ENCODE measurements at regions not wholly inside any gene's neighbourhood (a gene's known extent, or its start where the extent isn't known, plus 50 kb on each side); places are given as distances from the start of the nearest gene placed in this dataset.

- ChIA-PET CTCF (no interaction called here), POLR2A (no interaction called here)
- no peaks in the 10 kb centered on the region for H4K20me1 ChIP-seq (ENCODE audit: control insufficient read depth, insufficient read depth, low read length, poor library complexity, severe bottlenecking)
- Mint-ChIP-seq H3K4me3 (no peak overlapping the region), H3K27me3 (peaks cover 27% of the 10 kb centered on the region), H3K9me3 (ENCODE audit: insufficient read depth) (no peaks in the 10 kb centered on the region), H3K27ac (no peak overlapping the region), H3K4me1 (no peaks in the 10 kb centered on the region)
- 100% methylated on average over 1 of the region's 2 CpGs for WGBS (ENCODE audit: insufficient coverage)
- no peak overlapping the region for H3K4me3 ChIP-seq (ENCODE audit: control extremely low read depth in 1 of 5, extremely low read depth in 1 of 5, insufficient read depth in 1 of 5, low read depth in 2 of 5, low read length in 4 of 5)
- no peaks in the 10 kb centered on the region for H3K79me2 ChIP-seq (ENCODE audit: control insufficient read depth, insufficient read depth, low read length)
- intact Hi-C loops (cut with micrococcal nuclease), result no loop called here
- peaks cover 0 to 13% (median 0%) of the 10 kb centered on the region in 3 donors for H3K9me3 ChIP-seq (ENCODE audit: control extremely low read depth in 1 of 3, control insufficient read depth in 2 of 3, insufficient read depth in 1 of 3, low read length in 2 of 3)
- H3K9ac ChIP-seq (ENCODE audit: low read length), result no peak overlapping the region
- H3K27me3 ChIP-seq (replicated peaks in 1 of 4; ENCODE audit: control extremely low read depth in 1 of 4, control insufficient read depth in 3 of 4, insufficient read depth in 4 of 4, low read length in 3 of 4), result peaks cover 0 to 3% (median 0%) of the 10 kb centered on the region in 4 experiments
- ATAC-seq (ENCODE audit: low read depth), result no peak
- H3K27ac ChIP-seq (ENCODE audit: low read length in 2 of 2), result no peak overlapping the region
- H3K36me3 ChIP-seq (replicated peaks in 1 of 2; ENCODE audit: control extremely low read depth in 1 of 2, control insufficient read depth in 1 of 2, extremely low read depth in 1 of 2, insufficient read depth in 2 of 2, low read length in 1 of 2), result no peaks in the 10 kb centered on the region
- DNase-seq, result no peak
- TF ChIP-seq EZH2 (IDR thresholded peaks at IDR 0.05; ENCODE audit: borderline replicate concordance, insufficient read depth, low read depth, low read length, poor library complexity, severe bottlenecking), result no peak
- TF ChIP-seq, protein P1, sequence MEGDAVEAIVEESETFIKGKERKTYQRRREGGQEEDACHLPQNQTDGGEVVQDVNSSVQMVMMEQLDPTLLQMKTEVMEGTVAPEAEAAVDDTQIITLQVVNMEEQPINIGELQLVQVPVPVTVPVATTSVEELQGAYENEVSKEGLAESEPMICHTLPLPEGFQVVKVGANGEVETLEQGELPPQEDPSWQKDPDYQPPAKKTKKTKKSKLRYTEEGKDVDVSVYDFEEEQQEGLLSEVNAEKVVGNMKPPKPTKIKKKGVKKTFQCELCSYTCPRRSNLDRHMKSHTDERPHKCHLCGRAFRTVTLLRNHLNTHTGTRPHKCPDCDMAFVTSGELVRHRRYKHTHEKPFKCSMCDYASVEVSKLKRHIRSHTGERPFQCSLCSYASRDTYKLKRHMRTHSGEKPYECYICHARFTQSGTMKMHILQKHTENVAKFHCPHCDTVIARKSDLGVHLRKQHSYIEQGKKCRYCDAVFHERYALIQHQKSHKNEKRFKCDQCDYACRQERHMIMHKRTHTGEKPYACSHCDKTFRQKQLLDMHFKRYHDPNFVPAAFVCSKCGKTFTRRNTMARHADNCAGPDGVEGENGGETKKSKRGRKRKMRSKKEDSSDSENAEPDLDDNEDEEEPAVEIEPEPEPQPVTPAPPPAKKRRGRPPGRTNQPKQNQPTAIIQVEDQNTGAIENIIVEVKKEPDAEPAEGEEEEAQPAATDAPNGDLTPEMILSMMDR (IDR thresholded peaks at IDR 0.05), result no peak
- no peaks in the 10 kb centered on the region for H3K4me1 ChIP-seq (ENCODE audit: control insufficient read depth in 2 of 2, insufficient read depth in 2 of 2, low read length in 2 of 2)
- no peak overlapping the region for H2AFZ ChIP-seq (ENCODE audit: insufficient read depth, low read depth, low read length, poor library complexity, severe bottlenecking)
- H3K4me2 ChIP-seq (replicated peaks; ENCODE audit: low read depth, low read length, poor library complexity, severe bottlenecking), result no peak overlapping the region
Observed at GRCh38 chr22:48204296-48204695, 1441.8 kb downstream of the TBC1D22A start.

- no peaks in the 10 kb centered on the region for H3K9me3 Mint-ChIP-seq (ENCODE audit: insufficient read depth)
Observed at GRCh38 chr22:48199667-48200066, 1437.2 kb downstream of the TBC1D22A start.

More at GRCh38 chr22:48199667-48200066, 1437.2 kb downstream of the TBC1D22A start:
- intact Hi-C loops (cut with micrococcal nuclease), result no loop called here
- TF ChIP-seq, protein P1 (IDR thresholded peaks at IDR 0.05), result no peak
- no peak for TF ChIP-seq EZH2 (IDR thresholded peaks at IDR 0.05; ENCODE audit: borderline replicate concordance, insufficient read depth, low read depth, low read length, poor library complexity, severe bottlenecking)
- H3K79me2 ChIP-seq (ENCODE audit: control insufficient read depth, insufficient read depth, low read length), result no peaks in the 10 kb centered on the region
- no peak overlapping the region for H3K4me3 ChIP-seq (ENCODE audit: control extremely low read depth in 1 of 5, extremely low read depth in 1 of 5, insufficient read depth in 1 of 5, low read depth in 2 of 5, low read length in 4 of 5)
- no peak overlapping the region for H3K4me3 Mint-ChIP-seq
- H4K20me1 ChIP-seq (ENCODE audit: control insufficient read depth, insufficient read depth, low read length, poor library complexity, severe bottlenecking), result no peaks in the 10 kb centered on the region
- H2AFZ ChIP-seq (ENCODE audit: insufficient read depth, low read depth, low read length, poor library complexity, severe bottlenecking), result no peak overlapping the region
- no peak for DNase-seq
- H3K4me2 ChIP-seq (replicated peaks; ENCODE audit: low read depth, low read length, poor library complexity, severe bottlenecking), result no peak overlapping the region
- peaks cover 36% of the 10 kb centered on the region for H3K27me3 Mint-ChIP-seq
- no peaks in the 10 kb centered on the region for H3K36me3 ChIP-seq (replicated peaks in 1 of 2; ENCODE audit: control extremely low read depth in 1 of 2, control insufficient read depth in 1 of 2, extremely low read depth in 1 of 2, insufficient read depth in 2 of 2, low read length in 1 of 2)
- 93% methylated on average over 7 of the region's 7 CpGs for WGBS (ENCODE audit: insufficient coverage)
- H3K4me1 Mint-ChIP-seq, result peaks cover 8% of the 10 kb centered on the region
- ChIA-PET CTCF (no interaction called here), POLR2A (no interaction called here)
- no peak overlapping the region for H3K9ac ChIP-seq (ENCODE audit: low read length)
- H3K27me3 ChIP-seq (replicated peaks in 1 of 4; ENCODE audit: control extremely low read depth in 1 of 4, control insufficient read depth in 3 of 4, insufficient read depth in 4 of 4, low read length in 3 of 4), result peaks cover 0 to 11% (median 4%) of the 10 kb centered on the region in 4 experiments
- H3K27ac Mint-ChIP-seq, result no peak overlapping the region
- peaks cover 0 to 11% (median 0%) of the 10 kb centered on the region in 3 donors for H3K9me3 ChIP-seq (ENCODE audit: control extremely low read depth in 1 of 3, control insufficient read depth in 2 of 3, insufficient read depth in 1 of 3, low read length in 2 of 3)
- H3K4me1 ChIP-seq (ENCODE audit: control insufficient read depth in 2 of 2, insufficient read depth in 2 of 2, low read length in 2 of 2), result peaks cover 7 to 8% of the 10 kb centered on the region in 2 donors
- no peak for ATAC-seq (ENCODE audit: low read depth)
- no peak overlapping the region for H3K27ac ChIP-seq (ENCODE audit: low read length in 2 of 2)
